GM23248 (cell line): ENCODE measurements at regions not wholly inside any gene's neighbourhood (a gene's known extent, or its start where the extent isn't known, plus 50 kb on each side); places are given as distances from the start of the nearest gene placed in this dataset.

ENCODE experiments used
- EZH2 ChIP-seq: fragments of 200-600 bp; sonication (generic); IDR thresholded peaks from 2 replicates; pipeline ENCODE4 v1.6.1; 2018; ENCODE audit warnings: antibody characterized with exemption, mild to moderate bottlenecking; ENCODE audit not compliant: insufficient read depth, poor library complexity, severe bottlenecking
- EZH2phosphoT487 ChIP-seq: fragments of 200-600 bp; sonication (generic); IDR thresholded peaks from 2 replicates; pipeline ENCODE4 v1.6.1; 2018; ENCODE audit warnings: antibody characterized with exemption, moderate library complexity, mild to moderate bottlenecking, low read depth; ENCODE audit not compliant: insufficient read depth

- TF ChIP-seq EZH2 (no peak), EZH2phosphoT487 (no peak)
Observed at GRCh38 chr6:76593668-76594067, 521.2 kb upstream of the IMPG1 start.
